ENCODE measurements at regions not wholly inside any gene's neighbourhood (a gene's known extent, or its start where the extent isn't known, plus 50 kb on each side); places are given as distances from the start of the nearest gene placed in this dataset.

GRCh38 chr7:32335107-32335506, 155.1 kb downstream of the LSM5 start:
- ChIA-PET CTCF (no interaction called here), POLR2A (no interaction called here)
- no peak overlapping the region for H3K4me3 ChIP-seq (ENCODE audit: low read depth, low read length)
- TF ChIP-seq, protein P1, sequence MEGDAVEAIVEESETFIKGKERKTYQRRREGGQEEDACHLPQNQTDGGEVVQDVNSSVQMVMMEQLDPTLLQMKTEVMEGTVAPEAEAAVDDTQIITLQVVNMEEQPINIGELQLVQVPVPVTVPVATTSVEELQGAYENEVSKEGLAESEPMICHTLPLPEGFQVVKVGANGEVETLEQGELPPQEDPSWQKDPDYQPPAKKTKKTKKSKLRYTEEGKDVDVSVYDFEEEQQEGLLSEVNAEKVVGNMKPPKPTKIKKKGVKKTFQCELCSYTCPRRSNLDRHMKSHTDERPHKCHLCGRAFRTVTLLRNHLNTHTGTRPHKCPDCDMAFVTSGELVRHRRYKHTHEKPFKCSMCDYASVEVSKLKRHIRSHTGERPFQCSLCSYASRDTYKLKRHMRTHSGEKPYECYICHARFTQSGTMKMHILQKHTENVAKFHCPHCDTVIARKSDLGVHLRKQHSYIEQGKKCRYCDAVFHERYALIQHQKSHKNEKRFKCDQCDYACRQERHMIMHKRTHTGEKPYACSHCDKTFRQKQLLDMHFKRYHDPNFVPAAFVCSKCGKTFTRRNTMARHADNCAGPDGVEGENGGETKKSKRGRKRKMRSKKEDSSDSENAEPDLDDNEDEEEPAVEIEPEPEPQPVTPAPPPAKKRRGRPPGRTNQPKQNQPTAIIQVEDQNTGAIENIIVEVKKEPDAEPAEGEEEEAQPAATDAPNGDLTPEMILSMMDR (IDR thresholded peaks at IDR 0.05; ENCODE audit: insufficient read depth, low read length, missing control alignments): no peak
- no peak for DNase-seq (ENCODE audit: low read depth, low spot score)

- TF ChIP-seq, protein P1 (IDR thresholded peaks at IDR 0.05; ENCODE audit: insufficient read depth, low read length, missing control alignments): no peak
- POLR2A ChIA-PET: no interaction called here
- DNase-seq (ENCODE audit: low read depth, low spot score): no peak
- CTCF ChIA-PET: no interaction called here
- no peak overlapping the region for H3K4me3 ChIP-seq (ENCODE audit: low read depth, low read length)
Observed at GRCh38 chr7:32330602-32331001, 159.6 kb downstream of the LSM5 start.

- TF ChIP-seq, protein P1 (IDR thresholded peaks at IDR 0.05; ENCODE audit: insufficient read depth, low read length, missing control alignments): no peak
- ChIA-PET POLR2A (no interaction called here), CTCF (no interaction called here)
- no peak for DNase-seq (ENCODE audit: low read depth, low spot score)
- no peak overlapping the region for H3K4me3 ChIP-seq (ENCODE audit: low read depth, low read length)
Observed at GRCh38 chr7:32326078-32326477, 164.1 kb downstream of the LSM5 start.

DNA sequence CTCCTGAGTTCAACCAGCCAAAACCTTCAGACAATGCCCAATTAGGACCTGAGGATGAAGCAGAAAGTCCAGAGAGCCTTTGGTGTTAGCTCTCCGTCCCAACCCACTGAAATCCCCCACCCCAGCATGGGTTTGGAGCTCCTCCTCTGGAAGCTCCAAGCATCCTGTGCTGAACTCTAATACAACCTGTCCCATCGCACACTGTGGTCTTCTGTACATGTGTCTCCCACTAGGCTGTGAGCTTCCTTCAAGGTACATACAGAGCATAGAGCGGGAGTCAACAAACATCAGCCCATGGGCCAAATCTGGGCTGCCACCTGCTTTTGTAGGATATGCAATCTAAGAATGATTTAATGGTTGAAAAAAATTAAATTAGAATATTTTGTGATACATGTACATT, 166.5 kb downstream of the LSM5 start:
- no peak for DNase-seq (ENCODE audit: low read depth, low spot score)
- no peak overlapping the region for H3K4me3 ChIP-seq (ENCODE audit: low read depth, low read length)
- ChIA-PET POLR2A (no interaction called here), CTCF (interaction anchor here (1.0 kb wide), 1 partner anchor 24 kb away, joined by 4 read pairs; no protein-coding TSS in a partner anchor)
- TF ChIP-seq, protein P1 (IDR thresholded peaks at IDR 0.05; ENCODE audit: insufficient read depth, low read length, missing control alignments): no peak

DNA sequence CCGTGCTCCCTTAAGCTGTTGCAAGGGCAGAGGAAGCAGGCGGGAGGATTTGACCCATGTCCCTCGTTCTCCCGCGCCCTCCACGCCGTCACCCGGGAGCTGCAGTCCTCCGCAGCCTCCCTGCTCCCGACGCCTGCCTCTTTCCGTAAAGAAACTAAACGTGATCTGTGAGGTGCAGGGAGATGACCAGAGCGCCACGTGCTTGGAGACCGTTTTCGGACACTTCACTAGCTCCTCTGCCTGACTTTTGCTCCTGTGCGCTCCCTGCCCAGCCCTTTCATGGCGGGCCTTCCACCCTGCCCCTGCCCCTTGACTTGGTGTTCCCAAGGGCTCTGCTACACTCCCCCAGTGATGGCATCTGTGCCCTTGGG, 171.2 kb downstream of the LSM5 start:
- no peak overlapping the region for H3K4me3 ChIP-seq (ENCODE audit: low read depth, low read length)
- ChIA-PET CTCF (no interaction called here), POLR2A (no interaction called here)
- no peak for DNase-seq (ENCODE audit: low read depth, low spot score)
- TF ChIP-seq, protein P1 (IDR thresholded peaks at IDR 0.05; ENCODE audit: insufficient read depth, low read length, missing control alignments): no peak

DNA sequence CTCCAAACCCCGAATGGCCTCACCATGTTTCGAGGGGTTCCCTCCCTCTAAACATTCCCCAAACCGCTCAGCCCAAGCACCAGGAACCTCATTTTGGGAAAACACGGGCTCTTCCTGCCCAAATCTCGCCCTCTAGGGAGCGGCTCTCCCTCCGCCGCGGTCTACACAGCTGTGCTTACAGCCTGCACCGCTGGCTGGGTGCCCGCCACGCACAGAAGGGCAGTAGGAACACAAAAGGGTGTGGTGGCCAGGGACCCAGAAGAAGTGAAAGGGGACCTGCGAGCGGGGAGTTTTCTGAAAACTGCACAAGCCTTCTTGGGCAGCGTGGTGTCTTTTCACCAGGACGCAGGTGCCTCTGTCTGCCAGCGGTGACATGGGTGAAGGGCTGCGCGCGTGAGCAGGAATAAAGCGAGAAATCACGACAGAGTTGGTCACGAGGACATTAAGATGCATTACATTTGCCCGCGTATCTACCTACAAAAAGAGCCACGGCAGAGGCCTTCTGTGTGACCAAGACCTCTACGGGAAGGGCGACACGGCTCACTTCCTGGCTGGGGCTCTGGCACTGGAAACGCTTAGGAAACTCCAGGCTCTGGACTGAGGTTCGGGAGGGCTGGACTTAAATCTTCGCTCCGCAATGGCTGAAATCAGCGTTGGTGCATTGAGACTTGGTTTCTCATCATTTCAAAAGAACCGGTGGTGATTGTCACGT, 171.7 kb downstream of the LSM5 start:
- TF ChIP-seq, protein P1 (IDR thresholded peaks at IDR 0.05; ENCODE audit: insufficient read depth, low read length, missing control alignments): no peak
- CTCF ChIA-PET: no interaction called here
- no peak overlapping the region for H3K4me3 ChIP-seq (ENCODE audit: low read depth, low read length)
- POLR2A ChIA-PET: no interaction called here
- DNase-seq (ENCODE audit: low read depth, low spot score): no peak

Data from AG04449 (cell line).